ENCODE measurements at regions not wholly inside any gene's neighbourhood (a gene's known extent, or its start where the extent isn't known, plus 50 kb on each side); places are given as distances from the start of the nearest gene placed in this dataset.

DNA sequence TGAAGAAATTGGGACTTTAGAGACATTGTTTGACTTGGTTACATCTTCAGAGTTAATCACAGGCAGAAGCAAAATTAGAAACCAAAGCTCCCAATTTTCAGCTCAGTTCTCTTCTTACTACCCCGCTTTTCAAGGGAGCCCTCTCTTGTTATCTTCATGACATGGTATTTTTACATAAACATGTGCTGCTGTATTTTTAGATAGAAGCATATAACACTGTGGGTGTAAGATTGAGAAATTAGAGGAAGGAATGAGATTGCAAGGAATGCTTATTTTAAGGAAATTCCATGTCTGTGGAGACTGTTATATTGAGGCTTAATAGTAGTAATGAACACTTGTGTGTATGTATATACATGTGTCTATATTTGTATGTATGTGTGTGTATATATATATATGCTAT is 401.6 kb downstream of the TMEM232 start:
- Histone ChIP-seq H3K9me3 (ENCODE audit: insufficient read depth, low read length, severe bottlenecking) (no peaks in the 10 kb centered on the region), H3K79me2 (ENCODE audit: insufficient read depth, low read length) (no peaks in the 10 kb centered on the region), H3K9ac (ENCODE audit: low read depth, low read length) (no peak overlapping the region), H3K27ac (ENCODE audit: low read length) (no peak overlapping the region), H4K20me1 (ENCODE audit: insufficient read depth, low read length) (no peaks in the 10 kb centered on the region), H3K4me1 (ENCODE audit: insufficient read depth, low read length) (no peaks in the 10 kb centered on the region), H3K27me3 (ENCODE audit: insufficient read depth, low read length, poor library complexity) (no peaks in the 10 kb centered on the region), H3K4me2 (ENCODE audit: insufficient read depth, low read length) (no peak overlapping the region), H3K36me3 (ENCODE audit: insufficient read depth, low read length) (no peaks in the 10 kb centered on the region), H2AFZ (ENCODE audit: low read depth, low read length) (no peak overlapping the region), H3K4me3 (ENCODE audit: low read depth in 1 of 2, low read length in 2 of 2) (no peak overlapping the region)
- DNase-seq (no peak), ATAC-seq (ENCODE audit: insufficient read depth, low read depth) (no peak)
- TF ChIP-seq, protein P1, sequence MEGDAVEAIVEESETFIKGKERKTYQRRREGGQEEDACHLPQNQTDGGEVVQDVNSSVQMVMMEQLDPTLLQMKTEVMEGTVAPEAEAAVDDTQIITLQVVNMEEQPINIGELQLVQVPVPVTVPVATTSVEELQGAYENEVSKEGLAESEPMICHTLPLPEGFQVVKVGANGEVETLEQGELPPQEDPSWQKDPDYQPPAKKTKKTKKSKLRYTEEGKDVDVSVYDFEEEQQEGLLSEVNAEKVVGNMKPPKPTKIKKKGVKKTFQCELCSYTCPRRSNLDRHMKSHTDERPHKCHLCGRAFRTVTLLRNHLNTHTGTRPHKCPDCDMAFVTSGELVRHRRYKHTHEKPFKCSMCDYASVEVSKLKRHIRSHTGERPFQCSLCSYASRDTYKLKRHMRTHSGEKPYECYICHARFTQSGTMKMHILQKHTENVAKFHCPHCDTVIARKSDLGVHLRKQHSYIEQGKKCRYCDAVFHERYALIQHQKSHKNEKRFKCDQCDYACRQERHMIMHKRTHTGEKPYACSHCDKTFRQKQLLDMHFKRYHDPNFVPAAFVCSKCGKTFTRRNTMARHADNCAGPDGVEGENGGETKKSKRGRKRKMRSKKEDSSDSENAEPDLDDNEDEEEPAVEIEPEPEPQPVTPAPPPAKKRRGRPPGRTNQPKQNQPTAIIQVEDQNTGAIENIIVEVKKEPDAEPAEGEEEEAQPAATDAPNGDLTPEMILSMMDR (IDR thresholded peaks at IDR 0.05; ENCODE audit: borderline replicate concordance, extremely low read depth, low read length, poor library complexity, severe bottlenecking) = no peak
- TF ChIP-seq EZH2 (IDR thresholded peaks at IDR 0.05; ENCODE audit: borderline replicate concordance, low read depth, low read length, severe bottlenecking) = no peak

DNA sequence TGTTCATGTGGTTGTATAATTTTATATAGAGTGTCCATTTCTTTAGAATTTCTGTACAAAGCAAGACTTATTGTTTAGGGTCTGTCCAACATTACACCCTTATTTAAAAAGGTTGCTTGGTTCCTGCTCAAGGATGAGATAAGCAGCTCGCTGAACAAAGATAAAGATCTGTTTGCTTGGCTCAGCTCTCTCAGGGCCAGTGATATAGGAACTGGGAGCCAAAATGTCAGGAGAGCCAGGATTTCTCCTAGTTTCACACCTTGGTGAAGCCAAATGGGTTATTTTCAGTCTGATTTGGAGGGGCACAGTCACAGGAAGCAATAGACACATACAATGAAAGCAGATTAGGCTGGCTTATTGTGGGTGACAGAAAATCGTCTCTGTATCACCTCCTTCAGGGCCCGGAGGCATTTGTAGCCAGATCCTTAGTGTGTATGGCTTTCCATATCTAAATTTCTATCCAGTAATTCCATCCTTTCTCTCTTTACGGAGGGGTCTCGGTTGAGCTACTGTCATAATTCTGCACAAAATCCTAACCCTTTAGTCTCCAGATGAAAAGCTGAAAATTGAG is 396.4 kb downstream of the TMEM232 start:
- Histone ChIP-seq H3K4me2 (ENCODE audit: insufficient read depth, low read length) (no peak overlapping the region), H3K4me3 (ENCODE audit: low read depth in 1 of 2, low read length in 2 of 2) (no peak overlapping the region), H3K27ac (ENCODE audit: low read length) (no peak overlapping the region), H3K27me3 (ENCODE audit: insufficient read depth, low read length, poor library complexity) (no peaks in the 10 kb centered on the region), H4K20me1 (ENCODE audit: insufficient read depth, low read length) (no peaks in the 10 kb centered on the region), H3K79me2 (ENCODE audit: insufficient read depth, low read length) (no peaks in the 10 kb centered on the region), H3K9me3 (ENCODE audit: insufficient read depth, low read length, severe bottlenecking) (no peaks in the 10 kb centered on the region), H3K4me1 (ENCODE audit: insufficient read depth, low read length) (no peaks in the 10 kb centered on the region), H2AFZ (ENCODE audit: low read depth, low read length) (no peak overlapping the region), H3K36me3 (ENCODE audit: insufficient read depth, low read length) (no peaks in the 10 kb centered on the region), H3K9ac (ENCODE audit: low read depth, low read length) (no peak overlapping the region)
- DNase-seq = no peak
- no peak for ATAC-seq (ENCODE audit: insufficient read depth, low read depth)
- TF ChIP-seq EZH2 (IDR thresholded peaks at IDR 0.05; ENCODE audit: borderline replicate concordance, low read depth, low read length, severe bottlenecking) = no peak
- TF ChIP-seq, protein P1 (IDR thresholded peaks at IDR 0.05; ENCODE audit: borderline replicate concordance, extremely low read depth, low read length, poor library complexity, severe bottlenecking) = no peak

DNA sequence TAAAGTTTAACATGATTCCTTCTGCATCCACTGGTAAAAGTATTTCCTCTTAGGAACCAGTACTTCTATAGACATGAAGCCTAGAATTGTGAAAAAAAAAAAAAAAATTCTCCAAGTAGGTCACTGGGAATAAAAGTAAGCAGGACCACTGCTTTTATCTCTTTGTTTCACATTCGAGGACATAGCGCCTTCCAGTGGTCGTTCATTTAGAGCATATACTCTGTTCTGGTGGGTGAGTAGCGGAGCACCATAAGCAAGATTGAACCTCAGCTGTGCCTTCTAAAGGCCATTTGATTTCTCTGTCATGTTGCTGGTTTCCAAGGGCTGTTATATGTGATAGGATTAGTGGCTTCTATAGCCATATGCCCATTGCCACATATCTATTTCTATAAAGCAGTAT is 393.1 kb downstream of the TMEM232 start:
- Histone ChIP-seq H3K4me2 (ENCODE audit: insufficient read depth, low read length) (no peak overlapping the region), H3K4me3 (ENCODE audit: low read depth in 1 of 2, low read length in 2 of 2) (no peak overlapping the region), H3K9me3 (ENCODE audit: insufficient read depth, low read length, severe bottlenecking) (no peaks in the 10 kb centered on the region), H3K27me3 (ENCODE audit: insufficient read depth, low read length, poor library complexity) (no peaks in the 10 kb centered on the region), H3K36me3 (ENCODE audit: insufficient read depth, low read length) (no peaks in the 10 kb centered on the region), H3K27ac (ENCODE audit: low read length) (no peak overlapping the region), H2AFZ (ENCODE audit: low read depth, low read length) (no peak overlapping the region), H3K9ac (ENCODE audit: low read depth, low read length) (no peak overlapping the region), H3K79me2 (ENCODE audit: insufficient read depth, low read length) (no peaks in the 10 kb centered on the region), H4K20me1 (ENCODE audit: insufficient read depth, low read length) (no peaks in the 10 kb centered on the region), H3K4me1 (ENCODE audit: insufficient read depth, low read length) (no peaks in the 10 kb centered on the region)
- ATAC-seq (ENCODE audit: insufficient read depth, low read depth) (no peak), DNase-seq (no peak)
- no peak for TF ChIP-seq EZH2 (IDR thresholded peaks at IDR 0.05; ENCODE audit: borderline replicate concordance, low read depth, low read length, severe bottlenecking)
- TF ChIP-seq, protein P1 (IDR thresholded peaks at IDR 0.05; ENCODE audit: borderline replicate concordance, extremely low read depth, low read length, poor library complexity, severe bottlenecking) = peak; percentile 33

All from DND-41 (cell line).